Loucy (cell line): ENCODE measurements at regions not wholly inside any gene's neighbourhood (a gene's known extent, or its start where the extent isn't known, plus 50 kb on each side); places are given as distances from the start of the nearest gene placed in this dataset.
"Not testable (repeated sequence)": the region's sequence is repeated elsewhere in the genome, so short reads cannot be mapped to it uniquely, and the experiment has no call there.

Experiments used
- CTCF ChIP-seq: fragments of 200-600 bp; sonication (generic); conservative IDR thresholded peaks from 2 replicates; pipeline ENCODE4 v1.5.1; 2014; ENCODE audit warnings: mild to moderate bottlenecking, antibody characterized with exemption, low read length
- EZH2phosphoT487 ChIP-seq: fragments of 200-600 bp; IDR thresholded peaks from 2 replicates; pipeline ENCODE4 v1.6.1; 2018; ENCODE audit warnings: antibody characterized with exemption, mild to moderate bottlenecking, moderate library complexity, borderline replicate concordance

GRCh38 chr15:20290606-20291005 lies 251.0 kb downstream of the GOLGA6L6 start:
- TF ChIP-seq CTCF, EZH2phosphoT487: not testable (repeated sequence)
